Psoas muscle (tissue), 7 donors: ENCODE measurements at regions not wholly inside any gene's neighbourhood (a gene's known extent, or its start where the extent isn't known, plus 50 kb on each side); places are given as distances from the start of the nearest gene placed in this dataset.
A peak's percentile ranks its signal among the peaks of the same experiment; 100 is the strongest.

Source experiments
- ATAC-seq, 4 donors: fragments of 200-7000 bp; cut with Tn5 transposase; one replicate each; pipeline ENCODE4 v1.9.1; 2020; ENCODE audit warnings: moderate library complexity in 3 of 4, mild to moderate bottlenecking in 2 of 4
- DNase-seq, 2 donors: peaks; one replicate each; pipeline ENCODE4 v3.0.0-alpha.2; 2020
- H3K27ac ChIP-seq: fragments of 200-600 bp; one replicate; pipeline ENCODE4 v1.8.0; 2022
- H3K27me3 ChIP-seq, 3 donors: fragments of 200-600 bp in 1 of 3; one replicate each; pipeline versions ENCODE4 v1.6.1 to v1.8.0; 2013 to 2022; ENCODE audit warnings: low read length in 2 of 3, mild to moderate bottlenecking in 2 of 3, moderate library complexity in 1 of 3; ENCODE audit not compliant: insufficient read depth in 3 of 3
- H3K36me3 ChIP-seq, 2 donors: fragments of 200-600 bp in 1 of 2; one replicate each; pipeline versions ENCODE4 v1.6.1 to v1.8.0; 2013 to 2022; ENCODE audit warnings: low read depth in 1 of 2, mild to moderate bottlenecking in 1 of 2, moderate library complexity in 1 of 2; ENCODE audit not compliant: insufficient read depth in 1 of 2
- H3K4me1 ChIP-seq: fragments of 200-600 bp; one replicate; pipeline ENCODE4 v1.8.0; 2022
- H3K4me3 ChIP-seq: fragments of 200-600 bp; one replicate; pipeline ENCODE4 v1.8.0; 2022; ENCODE audit warnings: mild to moderate bottlenecking
- H3K9me3 ChIP-seq: fragments of 200-600 bp; one replicate; pipeline ENCODE4 v1.8.0; 2022
- WGBS, 3 donors: extraction: QIAGEN DNeasy Blood & Tissue Kit; methylation state at CpG; one replicate each; pipeline versions ENCODE4 v1.1.6 to v1.1.7; 2013; 5-methylcytosine and 5-hydroxymethylcytosine counted together
- intact Hi-C, 2 donors: fragments of 100-400 bp; cut with DNase I; formaldehyde crosslinking; loops; one replicate each; pipeline versions ENCODE4 v1.11.0 to v1.14.2; 2022
- TF ChIP-seq, protein P1 (sequence below): fragments of 200-600 bp; IDR thresholded peaks from one replicate; pipeline ENCODE4 v1.8.0; 2022; ENCODE audit warnings: antibody characterized with exemption
- donor health status: healthy with polysubstance abuse.
- donor health status: DM: no; HTN: no; CAD: no; lungs with moderate emphysema.
- donor health status: Bipolar disorder and iron deficiency.
- donor health status: healthy.
- donor health status: DM: yes; HTN: yes; CAD: no.
- donor health status: DM: no; HTN: no; CAD: no.
- donor health status: DM: yes; HTN: yes; CAD: no.

DNA sequence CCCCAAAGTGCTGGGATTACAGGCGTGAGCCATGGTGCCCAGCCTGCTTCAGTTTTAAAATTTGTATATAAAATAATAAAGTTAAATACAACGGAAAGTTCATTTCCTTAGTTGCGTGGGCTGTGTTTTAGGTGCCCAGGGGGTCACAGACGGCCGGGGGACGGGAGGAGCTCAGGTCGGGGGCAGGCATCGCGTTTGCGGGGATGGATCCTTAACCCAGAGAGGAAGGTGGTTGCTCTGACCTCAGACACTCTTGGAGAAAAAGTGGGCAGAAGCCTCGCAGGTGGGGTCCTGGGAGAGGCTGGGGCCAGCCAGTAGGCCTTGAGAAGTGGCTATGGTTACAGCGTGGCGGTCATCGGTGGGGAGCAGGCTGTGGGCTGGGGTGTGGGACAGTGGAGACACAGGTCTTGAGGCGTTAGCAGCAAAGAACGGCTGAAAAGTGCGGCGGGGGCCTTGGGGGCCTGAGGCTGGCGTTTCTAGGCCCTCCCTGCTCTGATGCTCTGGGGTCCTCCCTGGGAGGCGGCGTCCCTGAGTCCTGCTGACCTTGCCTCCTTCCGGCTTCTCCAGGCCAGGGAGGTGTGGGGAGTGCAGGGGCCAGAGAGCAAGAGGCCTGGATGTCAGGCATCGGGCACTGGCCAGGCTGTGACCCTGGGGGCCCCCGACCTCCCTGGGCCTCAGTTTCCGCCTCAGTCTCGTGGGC is 54.4 kb downstream of the UNCX start:
- DNase-seq, result peak in 1 of 2 donors; percentile 37
- ATAC-seq, result no peak
- 81 to 85% (median 82%) methylated on average over 23 to 26 of the region's 26 CpGs for WGBS, 3 donors
- Histone ChIP-seq H3K27ac (no peak overlapping the region), H3K4me3 (no peak overlapping the region), H3K9me3 (no peaks in the 10 kb centered on the region), H3K27me3 (peaks cover 0 to 53% (median 8%) of the 10 kb centered on the region in 3 donors), H3K4me1 (no peaks in the 10 kb centered on the region), H3K36me3 (no peaks in the 10 kb centered on the region)
- TF ChIP-seq, protein P1, sequence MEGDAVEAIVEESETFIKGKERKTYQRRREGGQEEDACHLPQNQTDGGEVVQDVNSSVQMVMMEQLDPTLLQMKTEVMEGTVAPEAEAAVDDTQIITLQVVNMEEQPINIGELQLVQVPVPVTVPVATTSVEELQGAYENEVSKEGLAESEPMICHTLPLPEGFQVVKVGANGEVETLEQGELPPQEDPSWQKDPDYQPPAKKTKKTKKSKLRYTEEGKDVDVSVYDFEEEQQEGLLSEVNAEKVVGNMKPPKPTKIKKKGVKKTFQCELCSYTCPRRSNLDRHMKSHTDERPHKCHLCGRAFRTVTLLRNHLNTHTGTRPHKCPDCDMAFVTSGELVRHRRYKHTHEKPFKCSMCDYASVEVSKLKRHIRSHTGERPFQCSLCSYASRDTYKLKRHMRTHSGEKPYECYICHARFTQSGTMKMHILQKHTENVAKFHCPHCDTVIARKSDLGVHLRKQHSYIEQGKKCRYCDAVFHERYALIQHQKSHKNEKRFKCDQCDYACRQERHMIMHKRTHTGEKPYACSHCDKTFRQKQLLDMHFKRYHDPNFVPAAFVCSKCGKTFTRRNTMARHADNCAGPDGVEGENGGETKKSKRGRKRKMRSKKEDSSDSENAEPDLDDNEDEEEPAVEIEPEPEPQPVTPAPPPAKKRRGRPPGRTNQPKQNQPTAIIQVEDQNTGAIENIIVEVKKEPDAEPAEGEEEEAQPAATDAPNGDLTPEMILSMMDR, result no peak
- intact Hi-C loops, result no loop called here

DNA sequence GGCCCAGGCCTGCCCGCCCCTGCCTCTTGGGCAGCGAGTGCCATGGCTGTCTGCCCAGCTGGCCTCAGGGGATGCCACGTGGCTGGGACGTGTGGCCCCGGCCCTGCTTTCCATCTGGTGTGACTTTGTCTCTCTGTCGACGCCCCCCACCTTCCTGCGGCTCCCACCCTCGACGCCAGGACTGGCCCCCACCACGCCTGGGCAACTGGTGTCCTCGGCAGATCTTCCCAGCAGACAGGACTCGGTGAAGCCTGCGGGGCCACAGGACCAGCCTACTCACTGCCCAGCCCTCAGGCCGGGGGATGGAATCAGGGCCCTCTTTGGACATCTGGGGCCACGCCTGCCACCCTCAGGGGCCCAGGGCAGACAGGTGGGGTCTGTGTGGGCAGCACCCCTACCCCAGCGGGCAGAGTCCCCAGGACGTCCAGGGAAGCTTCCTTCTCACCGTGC is 55.1 kb downstream of the UNCX start:
- Histone ChIP-seq H3K27ac (no peak overlapping the region), H3K4me3 (no peak overlapping the region), H3K27me3 (peaks cover 0 to 53% (median 6%) of the 10 kb centered on the region in 3 donors), H3K4me1 (no peaks in the 10 kb centered on the region), H3K9me3 (no peaks in the 10 kb centered on the region), H3K36me3 (no peaks in the 10 kb centered on the region)
- WGBS, 3 donors, result 53 to 58% (median 53%) methylated on average over 18 to 19 of the region's 19 CpGs
- ATAC-seq, result no peak
- intact Hi-C loops, result no loop called here
- TF ChIP-seq, protein P1, result no peak
- DNase-seq, result peak in 1 of 2 donors; percentile 45

DNA sequence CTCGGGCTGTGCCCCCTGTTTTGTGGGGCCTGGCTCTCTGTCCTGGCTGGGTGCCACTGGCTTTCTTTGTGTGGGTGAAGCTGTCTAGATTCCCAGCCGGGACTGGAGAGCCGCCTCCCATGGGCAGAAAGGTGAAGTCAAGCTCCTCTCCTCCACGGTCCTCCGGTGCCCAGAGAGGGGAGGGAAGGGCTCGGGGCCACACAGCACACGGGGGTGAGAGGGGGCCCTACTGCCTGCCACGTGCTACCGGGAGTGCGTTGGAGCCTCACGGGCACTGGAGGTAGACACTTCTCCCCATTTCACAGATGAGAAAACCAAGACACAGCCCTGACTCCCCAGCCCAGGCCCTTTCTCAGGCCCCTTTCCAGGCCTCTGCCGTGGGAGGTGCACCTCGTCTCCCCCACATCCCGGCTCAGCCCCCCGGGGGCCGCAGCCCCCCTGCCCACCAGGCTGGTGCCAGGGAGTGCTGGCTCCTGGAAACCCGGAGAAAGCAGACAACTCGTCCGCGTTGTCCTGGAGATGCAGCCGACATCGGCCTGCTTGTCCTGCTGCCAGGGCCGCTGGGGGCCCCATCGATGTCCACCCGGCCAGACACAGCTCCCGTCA is 55.8 kb downstream of the UNCX start:
- Histone ChIP-seq H3K27ac (no peak overlapping the region), H3K27me3 (peaks cover 0 to 57% (median 12%) of the 10 kb centered on the region in 3 donors), H3K4me1 (no peaks in the 10 kb centered on the region), H3K9me3 (no peaks in the 10 kb centered on the region), H3K4me3 (no peak overlapping the region), H3K36me3 (no peaks in the 10 kb centered on the region)
- DNase-seq (peak in 1 of 2 donors; percentile 42), ATAC-seq (no peak)
- intact Hi-C loops, result no loop called here
- TF ChIP-seq, protein P1, result no peak
- WGBS, 3 donors, result 78 to 80% (median 80%) methylated on average over 25 to 26 of the region's 26 CpGs

DNA sequence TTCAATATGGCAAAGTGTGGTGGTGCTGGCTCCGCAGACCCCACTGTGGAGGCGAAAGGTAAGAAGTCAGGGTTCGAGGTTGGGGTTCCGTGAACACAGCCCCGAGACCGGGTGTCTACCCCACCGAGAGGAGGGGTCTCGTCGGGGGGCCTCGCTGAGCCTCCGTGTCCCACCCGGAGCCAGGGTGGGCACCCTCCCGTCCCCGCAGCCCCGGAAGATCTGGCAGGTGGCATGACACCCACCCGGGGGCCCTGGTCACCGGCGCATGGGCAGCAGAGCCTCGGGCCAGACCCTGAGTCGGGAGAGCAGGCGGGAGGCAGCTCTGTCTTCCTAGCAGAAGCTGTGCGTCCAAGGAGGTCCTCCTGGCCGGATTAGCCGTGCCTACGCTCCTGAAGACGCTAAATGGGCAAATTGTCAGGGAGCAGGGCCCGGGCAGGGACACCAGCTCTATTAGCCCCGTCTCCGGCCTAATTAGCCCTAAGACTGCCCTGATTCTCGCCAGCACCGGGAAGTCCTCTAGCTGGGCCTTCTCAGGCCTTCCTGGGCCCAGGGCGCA is 56.4 kb downstream of the UNCX start:
- Histone ChIP-seq H3K4me3 (no peak overlapping the region), H3K27ac (no peak overlapping the region), H3K36me3 (no peaks in the 10 kb centered on the region), H3K9me3 (no peaks in the 10 kb centered on the region), H3K4me1 (no peaks in the 10 kb centered on the region), H3K27me3 (peaks cover 0 to 63% (median 12%) of the 10 kb centered on the region in 3 donors)
- TF ChIP-seq, protein P1, result no peak
- intact Hi-C loops, result no loop called here
- ATAC-seq (no peak), DNase-seq (peak in 1 of 2 donors; percentile 45)
- WGBS, 3 donors, result 83 to 90% (median 83%) methylated on average over 31 to 32 of the region's 32 CpGs
